T-cell (primary cell): ENCODE measurements at regions not wholly inside any gene's neighbourhood (a gene's known extent, or its start where the extent isn't known, plus 50 kb on each side); places are given as distances from the start of the nearest gene placed in this dataset.

Experiments used
- ATAC-seq, 4 experiments: fragments of 200-7000 bp in 3 of 4; fragments of 150-1000 bp in 1 of 4; cut with Tn5 transposase; replicated peaks in 1 of 4; 1 replicate in 3 of 4; 2 replicates in 1 of 4; pipeline ENCODE4 v1.10.0; 2021; ENCODE audit warnings: moderate library complexity in 3 of 4, mild to moderate bottlenecking in 2 of 4, moderate number of reproducible peaks in 1 of 4
- CTCF ChIA-PET, 2 donors: fragments of 300-600 bp; sonication (Branson Sonifier 250); formaldehyde crosslinking; loops; one replicate each; lab custom pipeline; 2022; ENCODE audit warnings: antibody characterized with exemption in 2 of 2; lab: Charles Lee
- POLR2A ChIA-PET, 2 donors: fragments of 300-600 bp; sonication (Branson Sonifier 250); formaldehyde crosslinking; loops; one replicate each; lab custom pipeline; 2022; ENCODE audit warnings: antibody characterized with exemption in 2 of 2; lab: Charles Lee
- DNase-seq, 35 experiments: peaks; one replicate each; pipeline versions ENCODE4 v3.0.0 to v3.0.0-alpha.2; 2013 to 2023
- H3K27ac ChIP-seq: one replicate; pipeline ENCODE4 v1.5.1; 2013; ENCODE audit warnings: low read length
- H3K27me3 ChIP-seq, 2 experiments: replicated peaks in 1 of 2; 1 replicate in 1 of 2; 2 replicates in 1 of 2; pipeline versions ENCODE4 v1.6.1 to v1.7.0; 2013; ENCODE audit warnings: low read length in 1 of 2, mixed read lengths in 1 of 2; ENCODE audit not compliant: control insufficient read depth in 2 of 2, insufficient read depth in 2 of 2; ENCODE audit errors: extremely low read depth in 1 of 2
- H3K36me3 ChIP-seq, 2 donors: 1 replicate in 1 of 2; 2 replicates in 1 of 2; pipeline versions ENCODE4 v1.6.1 to v1.7.0; 2013; ENCODE audit warnings: low read length in 1 of 2; ENCODE audit not compliant: control insufficient read depth in 2 of 2, insufficient read depth in 1 of 2; ENCODE audit errors: extremely low read depth in 1 of 2
- H3K4me1 ChIP-seq, 2 experiments: 1 replicate in 1 of 2; 2 replicates in 1 of 2; pipeline versions ENCODE4 v1.6.1 to v1.7.0; 2013; ENCODE audit warnings: low read length in 2 of 2, mixed read lengths in 1 of 2; ENCODE audit not compliant: insufficient read depth in 2 of 2, control insufficient read depth in 1 of 2; ENCODE audit errors: extremely low read depth in 1 of 2
- H3K4me3 ChIP-seq, 2 donors: 1 replicate in 1 of 2; 2 replicates in 1 of 2; pipeline versions ENCODE4 v1.5.1 to v1.7.0; 2013; ENCODE audit warnings: mild to moderate bottlenecking in 2 of 2, low read length in 1 of 2, moderate library complexity in 1 of 2; ENCODE audit not compliant: control insufficient read depth in 1 of 2; ENCODE audit errors: extremely low read depth in 1 of 2
- H3K9me3 ChIP-seq: 2 replicates; pipeline ENCODE4 v1.7.0; 2013
- H3K27ac Mint-ChIP-seq, 2 donors: one replicate each; pipeline ENCODE4 v1.8.0; 2020 to 2021; ENCODE audit warnings: mild to moderate bottlenecking in 2 of 2, mixed read lengths in 2 of 2
- H3K27me3 Mint-ChIP-seq, 2 donors: one replicate each; pipeline ENCODE4 v1.8.0; 2021 to 2022; ENCODE audit warnings: mixed read lengths in 2 of 2
- H3K36me3 Mint-ChIP-seq: one replicate; pipeline ENCODE4 v1.8.0; 2021; ENCODE audit warnings: mixed read lengths
- H3K4me1 Mint-ChIP-seq, 3 donors: one replicate each; pipeline ENCODE4 v1.8.0; 2020 to 2022; ENCODE audit warnings: mixed read lengths in 3 of 3, mild to moderate bottlenecking in 1 of 3
- H3K4me3 Mint-ChIP-seq, 3 donors: one replicate each; pipeline ENCODE4 v1.8.0; 2020 to 2022; ENCODE audit warnings: mild to moderate bottlenecking in 3 of 3, mixed read lengths in 3 of 3, moderate library complexity in 3 of 3
- H3K9me3 Mint-ChIP-seq, 3 donors: one replicate each; pipeline ENCODE4 v1.8.0; 2020 to 2022; ENCODE audit warnings: mixed read lengths in 3 of 3
- WGBS: methylation state at CpG from one replicate; pipeline ENCODE4 v1.1.5; 2013; ENCODE audit warnings: missing lambda C conversion rate; ENCODE audit not compliant: insufficient coverage; 5-methylcytosine and 5-hydroxymethylcytosine counted together

DNA sequence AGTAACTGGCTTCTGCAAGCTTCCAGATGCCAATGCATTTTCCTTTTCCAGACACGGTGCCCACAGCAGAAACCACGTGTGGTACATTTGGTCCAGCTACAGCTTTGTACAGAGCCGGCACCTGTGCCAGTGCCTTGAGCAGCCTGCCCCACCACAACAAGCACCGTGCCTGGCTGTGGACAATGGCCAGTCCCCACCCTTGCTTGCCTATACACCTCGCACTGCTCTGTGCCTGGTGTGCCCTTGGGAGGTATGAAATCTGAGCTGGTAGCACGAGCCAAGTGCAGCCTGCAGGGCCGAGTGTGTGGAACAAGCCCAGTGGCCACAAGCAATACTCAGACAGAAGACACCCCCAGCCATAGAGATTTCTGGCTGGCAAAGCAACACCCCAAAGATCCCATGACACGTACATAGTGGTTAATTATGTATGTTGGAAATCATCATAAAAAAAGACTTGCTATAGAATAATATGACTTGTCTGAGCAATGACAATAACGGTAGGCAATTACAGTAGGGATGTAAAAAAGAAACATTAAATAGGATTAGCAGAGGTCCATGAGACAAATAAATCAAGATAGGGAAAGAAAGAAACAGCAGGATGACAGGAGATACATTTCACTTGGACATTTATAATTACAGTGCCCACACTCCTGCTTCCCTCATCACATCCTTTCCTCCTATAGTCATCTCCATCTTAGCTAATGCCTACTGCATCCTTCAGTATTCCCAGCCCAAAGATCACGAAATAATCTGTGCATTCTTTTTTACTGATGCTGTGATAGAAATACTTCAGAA is 1399.5 kb downstream of the PCDH9 start:
- Mint-ChIP-seq H3K9me3 (peaks cover 3 to 5% (median 4%) of the 10 kb centered on the region in 3 donors), H3K4me1 (no peaks in the 10 kb centered on the region), H3K36me3 (no peaks in the 10 kb centered on the region), H3K4me3 (no peak overlapping the region), H3K27me3 (no peaks in the 10 kb centered on the region), H3K27ac (no peak overlapping the region)
- WGBS, result 82% methylated on average over 3 of the region's 10 CpGs
- H3K9me3 ChIP-seq, result no peaks in the 10 kb centered on the region
- H3K4me3 ChIP-seq, result no peak overlapping the region
- no peak overlapping the region for H3K27ac ChIP-seq
- ChIA-PET POLR2A (no interaction called here), CTCF (no interaction called here)
- ATAC-seq, result no peak
- no peak for DNase-seq
- H3K4me1 ChIP-seq, result no peaks in the 10 kb centered on the region
- no peaks in the 10 kb centered on the region for H3K27me3 ChIP-seq
- no peaks in the 10 kb centered on the region for H3K36me3 ChIP-seq

DNA sequence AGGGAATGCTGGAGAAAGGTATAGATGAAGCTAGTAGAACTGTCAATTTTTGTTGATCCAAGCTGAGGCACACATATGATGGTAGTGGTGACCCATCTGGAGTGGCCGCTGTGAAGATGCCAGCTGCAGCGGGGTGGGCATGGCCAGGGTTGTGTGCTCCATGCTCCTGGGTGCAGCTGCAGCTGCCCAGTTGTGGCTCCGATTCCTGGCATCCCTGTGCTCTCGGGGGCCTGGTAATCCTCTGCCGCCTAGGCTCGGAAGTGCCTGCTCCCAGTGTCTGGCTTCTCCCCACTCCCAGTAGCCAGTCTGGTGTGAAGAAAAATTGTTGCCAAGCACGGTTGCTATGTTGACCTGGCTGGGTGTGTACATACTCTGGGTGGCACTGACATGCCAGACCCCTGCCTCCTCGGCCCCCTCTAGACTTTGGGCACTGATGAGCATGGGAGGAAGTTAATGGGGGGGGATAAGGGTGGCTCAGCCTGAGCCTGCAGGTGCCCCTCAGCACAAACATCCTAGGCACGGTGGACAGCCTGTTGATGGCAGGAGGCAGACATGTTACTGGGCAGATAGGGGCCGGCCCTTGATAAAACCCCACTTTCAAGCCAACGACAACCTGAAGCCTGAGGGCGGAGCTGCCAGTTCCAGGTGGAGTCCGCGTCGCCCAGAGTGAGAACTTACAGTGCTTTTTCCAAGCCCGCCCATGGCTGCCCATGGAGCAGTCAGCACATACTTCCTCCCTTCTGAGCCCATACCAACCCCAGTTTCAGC is 1400.7 kb downstream of the PCDH9 start:
- no peak overlapping the region for H3K27ac Mint-ChIP-seq
- ATAC-seq (no peak), DNase-seq (no peak)
- ChIA-PET CTCF (no interaction called here), POLR2A (no interaction called here)
- no peak overlapping the region for H3K27ac ChIP-seq
- no peak overlapping the region for H3K4me3 Mint-ChIP-seq
- WGBS, result 87% methylated on average over 9 of the region's 16 CpGs
- no peaks in the 10 kb centered on the region for H3K27me3 Mint-ChIP-seq
- peaks cover 3 to 7% (median 5%) of the 10 kb centered on the region in 3 donors for H3K9me3 Mint-ChIP-seq
- H3K4me1 ChIP-seq, result no peaks in the 10 kb centered on the region
- H3K27me3 ChIP-seq, result no peaks in the 10 kb centered on the region
- no peaks in the 10 kb centered on the region for H3K36me3 Mint-ChIP-seq
- H3K9me3 ChIP-seq, result no peaks in the 10 kb centered on the region
- no peaks in the 10 kb centered on the region for H3K36me3 ChIP-seq
- H3K4me1 Mint-ChIP-seq, result no peaks in the 10 kb centered on the region
- H3K4me3 ChIP-seq, result no peak overlapping the region

DNA sequence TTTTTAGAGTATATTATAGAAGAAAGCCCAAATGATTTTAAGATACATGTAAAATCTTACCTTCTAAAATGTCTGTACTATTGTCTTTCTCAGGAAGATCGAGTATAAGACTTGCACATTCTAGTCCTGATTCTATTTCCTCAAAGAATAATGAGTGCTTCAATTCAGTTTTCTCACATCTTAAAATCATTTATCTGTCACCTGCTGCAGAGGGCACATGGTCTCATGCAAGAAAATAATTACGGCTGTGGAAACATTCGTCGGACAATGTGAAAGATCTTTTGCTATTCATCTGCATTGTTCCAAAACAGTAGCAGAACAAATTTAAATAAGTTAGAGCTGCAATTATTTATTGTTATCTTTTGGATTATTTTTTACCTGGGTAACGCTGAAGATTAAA is 1403.5 kb downstream of the PCDH9 start:
- ATAC-seq (no peak), DNase-seq (no peak)
- ChIA-PET CTCF (no interaction called here), POLR2A (no interaction called here)
- WGBS, result 40% methylated on average over 1 of the region's 5 CpGs
- H3K27me3 ChIP-seq, result no peaks in the 10 kb centered on the region
- H3K9me3 ChIP-seq, result no peaks in the 10 kb centered on the region
- no peak overlapping the region for H3K4me3 ChIP-seq
- Mint-ChIP-seq H3K27ac (no peak overlapping the region), H3K9me3 (peaks cover 2 to 19% (median 11%) of the 10 kb centered on the region in 3 donors), H3K27me3 (no peaks in the 10 kb centered on the region), H3K4me1 (no peaks in the 10 kb centered on the region), H3K36me3 (no peaks in the 10 kb centered on the region), H3K4me3 (no peak overlapping the region)
- H3K27ac ChIP-seq, result no peak overlapping the region
- no peaks in the 10 kb centered on the region for H3K4me1 ChIP-seq
- no peaks in the 10 kb centered on the region for H3K36me3 ChIP-seq

DNA sequence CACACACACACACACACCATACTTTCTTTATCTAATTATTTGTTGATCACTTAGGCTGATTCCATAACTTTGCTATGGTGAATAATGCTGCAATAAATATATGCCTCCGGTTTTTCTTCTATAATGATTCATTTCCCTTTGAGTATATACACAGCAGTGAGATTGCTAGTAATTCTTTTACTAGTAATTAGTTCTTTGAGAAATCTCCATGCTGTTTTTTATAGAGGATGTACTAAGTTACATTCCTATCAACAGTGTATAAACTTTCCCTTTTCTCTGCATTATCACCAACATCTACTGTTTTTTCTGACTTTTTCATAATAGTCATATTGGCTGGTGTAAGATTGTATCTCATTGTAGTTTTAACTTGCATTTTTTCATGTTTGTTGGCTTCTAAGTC is 1405.1 kb downstream of the PCDH9 start:
- no peak for ATAC-seq
- CTCF ChIA-PET, result no interaction called here
- H3K27me3 Mint-ChIP-seq, result no peaks in the 10 kb centered on the region
- Histone ChIP-seq H3K4me1 (no peaks in the 10 kb centered on the region), H3K27ac (no peak overlapping the region), H3K4me3 (no peak overlapping the region), H3K36me3 (no peaks in the 10 kb centered on the region), H3K9me3 (no peaks in the 10 kb centered on the region), H3K27me3 (no peaks in the 10 kb centered on the region)
- WGBS, result no CpG with 5 or more reads among the region's 1 CpG
- no peak overlapping the region for H3K4me3 Mint-ChIP-seq
- peaks cover 2 to 15% (median 11%) of the 10 kb centered on the region in 3 donors for H3K9me3 Mint-ChIP-seq
- no peaks in the 10 kb centered on the region for H3K4me1 Mint-ChIP-seq
- no peak overlapping the region for H3K27ac Mint-ChIP-seq
- POLR2A ChIA-PET, result no interaction called here
- no peaks in the 10 kb centered on the region for H3K36me3 Mint-ChIP-seq
- DNase-seq, result no peak

DNA sequence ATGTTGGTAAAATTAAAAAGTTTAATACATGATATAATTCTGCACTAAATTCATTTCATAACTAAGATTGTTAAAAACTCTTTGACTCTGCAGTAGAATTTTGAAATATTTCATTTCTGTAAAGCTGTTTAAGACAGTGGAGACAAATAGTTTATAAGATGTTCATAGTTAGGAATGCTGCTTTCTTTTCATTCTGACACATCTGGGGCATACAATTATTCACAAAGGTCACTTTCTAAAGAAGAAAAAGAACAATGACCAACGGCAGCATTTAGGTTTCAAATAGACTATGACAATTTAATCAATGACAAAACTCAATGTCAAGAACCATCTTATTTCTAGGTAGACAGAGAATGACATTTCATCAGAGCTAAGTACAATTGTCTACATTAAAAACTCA is 1422.1 kb downstream of the PCDH9 start:
- Histone ChIP-seq H3K9me3 (no peaks in the 10 kb centered on the region), H3K27me3 (no peaks in the 10 kb centered on the region), H3K4me3 (no peak overlapping the region), H3K36me3 (no peaks in the 10 kb centered on the region), H3K27ac (no peak overlapping the region), H3K4me1 (no peaks in the 10 kb centered on the region)
- ATAC-seq (no peak), DNase-seq (no peak)
- CTCF ChIA-PET, result no interaction called here
- H3K27ac Mint-ChIP-seq, result no peak overlapping the region
- no peak overlapping the region for H3K4me3 Mint-ChIP-seq
- no peaks in the 10 kb centered on the region for H3K4me1 Mint-ChIP-seq
- no peaks in the 10 kb centered on the region for H3K27me3 Mint-ChIP-seq
- POLR2A ChIA-PET, result no interaction called here
- WGBS, result no CpG with 5 or more reads among the region's 1 CpG
- no peaks in the 10 kb centered on the region for H3K36me3 Mint-ChIP-seq
- H3K9me3 Mint-ChIP-seq, result peaks cover 5 to 22% (median 19%) of the 10 kb centered on the region in 3 donors

DNA sequence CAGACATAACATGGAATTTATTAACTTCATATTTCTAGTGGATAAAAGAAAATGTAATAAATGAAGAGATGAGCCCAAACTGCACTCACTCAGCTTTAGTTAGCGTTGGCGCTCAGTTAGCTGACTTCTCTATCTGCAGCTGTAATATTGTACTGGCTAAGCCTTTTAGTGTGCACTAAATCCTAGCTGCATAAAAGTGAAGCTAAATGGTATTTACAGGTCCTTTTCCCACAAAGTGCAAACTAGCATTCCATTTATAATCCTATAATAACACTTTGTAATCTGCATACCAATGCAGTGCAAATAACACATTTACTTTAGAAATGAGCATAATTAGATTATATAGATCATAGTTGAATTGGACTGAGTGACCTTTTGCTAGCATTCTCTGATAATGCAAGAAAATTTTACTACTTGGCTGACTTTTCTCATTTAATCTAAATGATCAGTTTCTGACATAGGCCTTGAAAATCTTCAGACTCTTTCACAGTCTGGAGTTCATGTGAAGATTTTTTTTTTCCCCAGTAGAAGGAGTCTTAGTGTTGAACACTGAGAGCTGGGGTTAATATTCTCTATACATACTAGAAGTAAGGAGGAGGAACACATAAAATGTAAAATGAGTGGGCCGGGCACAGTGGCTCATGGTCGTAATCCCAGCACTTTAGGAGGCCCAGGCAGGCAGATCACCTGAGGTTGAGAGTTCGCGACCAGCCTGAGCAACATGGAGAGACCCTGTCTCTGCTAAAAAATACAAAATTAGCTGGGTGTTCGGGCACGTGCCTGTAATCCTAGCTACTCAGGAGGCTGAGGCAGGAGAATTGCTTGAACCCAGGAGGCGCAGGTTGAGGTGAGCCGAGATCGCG is 1426.4 kb downstream of the PCDH9 start:
- Histone ChIP-seq H3K27ac (no peak overlapping the region), H3K4me1 (no peaks in the 10 kb centered on the region), H3K4me3 (no peak overlapping the region), H3K9me3 (no peaks in the 10 kb centered on the region), H3K27me3 (no peaks in the 10 kb centered on the region), H3K36me3 (no peaks in the 10 kb centered on the region)
- no peak for ATAC-seq
- POLR2A ChIA-PET, result no interaction called here
- CTCF ChIA-PET, result no interaction called here
- Mint-ChIP-seq H3K27me3 (no peaks in the 10 kb centered on the region), H3K4me1 (no peaks in the 10 kb centered on the region), H3K9me3 (peaks cover 5 to 18% (median 17%) of the 10 kb centered on the region in 3 donors), H3K4me3 (no peak overlapping the region), H3K36me3 (no peaks in the 10 kb centered on the region), H3K27ac (no peak overlapping the region)
- no peak for DNase-seq
- WGBS, result 92% methylated on average over 6 of the region's 12 CpGs
